ENCODE measurements at regions not wholly inside any gene's neighbourhood (a gene's known extent, or its start where the extent isn't known, plus 50 kb on each side); places are given as distances from the start of the nearest gene placed in this dataset.

- TF ChIP-seq PML (IDR thresholded peaks at IDR 0.05; ENCODE audit: low read length) (peak; percentile 48; the same call in 1 of the 2 replicates), EP300 (IDR thresholded peaks at IDR 0.05; ENCODE audit: low read length) (peak; percentile 42), ERF (CRISPR knock-in tag; IDR thresholded peaks at IDR 0.05) (0 out of 2 replicates have a peak, but pooled peaks have one; percentile 50), CEBPG (CRISPR knock-in tag; IDR thresholded peaks at IDR 0.05) (peak; percentile 80), CEBPG (tag; conservative IDR thresholded peaks at IDR 0.05 in 1 of 2, IDR thresholded peaks at IDR 0.05 in 1 of 2) (peak; percentile 88 to 95), ATF3 (IDR thresholded peaks at IDR 0.05) (peak; percentile 97), ATF3 (CRISPR knock-in tag; conservative IDR thresholded peaks at IDR 0.05) (peak; percentile 51; the same call in 1 of the 2 replicates), HDAC2 (IDR thresholded peaks at IDR 0.05) (peak; percentile 84), DIDO1 (tag; IDR thresholded peaks at IDR 0.05; ENCODE audit: low read depth) (peak; percentile 64; the same call in 1 of the 2 replicates), L3MBTL2 (IDR thresholded peaks at IDR 0.05) (peak; percentile 54; the same call in 1 of the 2 replicates), BRD9 (IDR thresholded peaks at IDR 0.05; ENCODE audit: low read depth, partially characterized antibody) (peak; percentile 95), TCF7 (IDR thresholded peaks at IDR 0.05; ENCODE audit: borderline replicate concordance) (no peak), NFRKB (IDR thresholded peaks at IDR 0.05; ENCODE audit: low read depth) (peak; percentile 97), AFF1 (IDR thresholded peaks at IDR 0.05; ENCODE audit: low read depth in 1 of 2, partially characterized antibody in 2 of 2) (peak; percentile 34 to 35), TBP (optimal IDR thresholded peaks at IDR 0.05; ENCODE audit: low read depth, low read length) (peak; percentile 69), EP400 (IDR thresholded peaks at IDR 0.05) (peak; percentile 78), ZNF23 (CRISPR knock-in tag; IDR thresholded peaks at IDR 0.05) (peak; percentile 55; the same call in 1 of the 2 replicates), POLR2G (IDR thresholded peaks at IDR 0.05; ENCODE audit: low read depth, low read length) (no peak), SPI1 (IDR thresholded peaks at IDR 0.05; ENCODE audit: borderline replicate concordance, low read depth, low read length) (no peak), ZNF668 (CRISPR knock-in tag; IDR thresholded peaks at IDR 0.05) (peak; percentile 51; the same call in 1 of the 2 replicates), ZBTB34 (CRISPR knock-in tag; IDR thresholded peaks at IDR 0.05) (no peak)
Observed at GRCh38 chr6:4687989-4688947, 87.9 kb upstream of the CDYL start (continued).

Data from K562 (cell line).